GM19468 (cell line): ENCODE measurements at regions not wholly inside any gene's neighbourhood (a gene's known extent, or its start where the extent isn't known, plus 50 kb on each side); places are given as distances from the start of the nearest gene placed in this dataset.

ENCODE experiments used
- ATAC-seq: cut with Tn5 transposase; IDR thresholded peaks from one replicate; pipeline ENCODE4 v1.9.1; 2021; ENCODE audit warnings: mild to moderate bottlenecking, moderate library complexity, moderate number of reproducible peaks; ENCODE audit not compliant: unreplicated experiment; ENCODE audit errors: extremely low read depth

DNA sequence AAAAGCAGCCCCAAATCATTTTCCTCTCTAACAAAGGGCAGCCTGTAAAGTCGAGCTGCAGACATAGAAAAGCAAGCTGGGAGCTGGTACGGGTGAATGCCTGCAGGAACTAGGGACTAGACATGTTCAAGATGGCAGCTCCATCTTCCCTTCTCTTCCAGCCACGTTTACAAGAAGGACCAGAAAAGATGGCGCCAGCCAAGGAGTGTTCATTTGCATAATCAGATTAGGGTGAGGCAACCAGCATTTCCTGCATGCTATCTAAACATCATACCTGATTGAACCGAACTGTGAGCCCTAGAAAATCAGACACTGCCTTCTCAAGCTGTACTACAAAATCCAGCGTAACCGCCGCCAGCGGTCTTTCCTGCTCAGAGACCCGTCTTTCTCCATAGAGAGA is 896.8 kb downstream of the CDH11 start:
- ATAC-seq: no peak

DNA sequence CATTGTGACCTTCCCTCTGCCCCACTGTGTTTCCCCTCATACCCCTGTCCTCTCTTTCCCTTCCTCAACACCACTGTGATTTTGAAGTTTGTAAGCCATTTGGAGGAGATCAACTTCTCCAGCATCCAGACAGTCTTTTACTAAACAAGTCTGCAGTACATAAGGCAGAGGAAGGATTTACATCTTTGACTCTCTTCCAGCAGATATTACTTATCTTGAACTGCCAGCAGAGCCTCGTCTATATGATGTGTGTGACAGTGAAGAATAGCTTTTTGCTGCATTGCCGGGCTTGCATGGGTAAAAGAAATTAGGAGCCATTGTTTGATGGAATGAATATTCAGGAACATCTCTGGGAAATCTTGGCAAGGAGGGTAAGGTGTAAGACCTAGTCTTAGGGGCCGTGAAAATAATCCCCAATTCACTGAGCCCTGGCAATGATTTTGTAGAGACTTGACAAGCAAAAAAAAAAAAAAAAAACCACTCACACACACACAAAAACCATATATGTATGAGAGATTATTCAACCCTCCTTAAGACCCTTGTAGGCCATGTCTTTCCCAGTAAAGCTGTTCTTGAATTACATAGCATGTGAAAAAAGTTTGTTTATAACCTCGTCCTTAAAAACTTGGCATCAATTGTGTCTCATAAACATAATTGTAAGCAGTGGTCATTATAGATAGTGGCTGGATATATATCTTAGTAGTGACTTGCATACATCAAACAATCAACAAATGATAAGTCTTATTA is 903.9 kb downstream of the CDH11 start:
- ATAC-seq: no peak

DNA sequence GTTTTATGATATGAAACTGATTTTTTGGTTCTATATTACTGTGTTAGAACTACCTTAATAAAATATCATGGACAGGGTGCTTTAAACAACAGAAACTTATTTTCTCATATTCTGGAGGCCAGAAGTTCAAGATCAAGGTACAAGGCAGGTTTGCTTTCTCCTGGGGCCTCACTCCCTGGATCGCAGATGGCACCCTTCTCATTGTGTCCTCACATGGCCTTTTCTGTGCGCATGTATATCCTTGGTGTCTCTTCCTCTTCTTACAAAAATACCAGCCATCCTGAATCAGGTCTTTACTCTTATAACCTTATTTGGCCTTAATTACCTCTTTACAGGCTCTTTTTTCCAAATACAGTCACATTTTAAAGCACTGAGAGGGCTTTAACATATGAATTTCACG is 906.1 kb downstream of the CDH11 start:
- no peak for ATAC-seq

DNA sequence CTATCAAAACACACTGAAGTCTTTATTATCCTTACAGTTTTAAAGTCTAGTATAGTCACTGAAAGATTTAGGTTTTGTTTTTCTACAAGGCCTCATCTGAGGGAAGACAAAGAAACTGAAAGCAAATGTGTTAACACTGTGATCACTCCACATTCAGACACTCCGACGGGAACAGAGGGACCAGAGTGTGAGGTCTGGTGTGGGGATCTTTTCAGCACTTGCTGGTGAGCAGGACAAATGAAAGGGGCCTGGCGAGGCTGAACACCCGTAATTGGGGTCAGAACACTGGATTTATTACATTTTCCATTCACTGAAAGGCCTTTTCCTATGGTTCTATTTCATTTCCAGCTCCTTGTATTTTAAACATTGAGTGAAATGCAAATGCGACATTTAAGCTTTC is 910.5 kb downstream of the CDH11 start:
- no peak for ATAC-seq

DNA sequence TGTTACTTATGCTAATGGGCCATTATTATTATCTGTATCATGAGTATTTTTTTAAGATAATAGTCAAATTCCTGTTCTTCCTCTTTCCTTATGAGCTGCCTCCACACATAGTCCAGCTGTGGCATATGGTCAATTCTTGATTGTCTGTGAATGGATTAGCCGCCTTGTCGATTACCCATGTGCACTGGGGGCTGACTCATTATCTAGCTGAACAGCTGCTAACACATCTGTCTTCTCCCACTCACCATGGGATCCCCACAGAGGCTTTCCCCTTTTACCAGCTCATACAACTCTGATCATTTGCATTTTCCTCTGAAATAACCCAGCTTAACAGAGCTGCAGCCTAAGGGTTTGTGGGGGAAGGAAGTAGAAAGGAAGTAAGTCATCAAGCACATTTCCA is 915.0 kb downstream of the CDH11 start:
- no peak for ATAC-seq

DNA sequence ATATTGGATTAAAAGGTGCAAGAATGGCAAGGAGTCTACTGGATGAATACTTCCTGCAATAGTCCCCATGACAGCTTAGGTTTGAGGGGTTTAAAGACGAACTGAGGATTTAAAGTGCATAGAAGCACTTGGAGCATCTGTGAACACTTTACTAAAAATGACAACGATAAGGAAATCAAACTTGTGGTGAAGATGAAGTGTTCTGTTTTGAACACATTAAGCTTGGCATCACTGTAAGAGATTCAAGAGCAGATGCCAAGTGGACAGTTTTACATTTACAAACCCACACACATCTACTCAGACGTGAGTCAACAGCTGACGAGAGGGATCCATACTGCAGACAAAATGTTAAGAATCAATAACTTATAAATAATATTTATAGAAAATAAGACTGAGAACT is 918.7 kb downstream of the CDH11 start:
- no peak for ATAC-seq

DNA sequence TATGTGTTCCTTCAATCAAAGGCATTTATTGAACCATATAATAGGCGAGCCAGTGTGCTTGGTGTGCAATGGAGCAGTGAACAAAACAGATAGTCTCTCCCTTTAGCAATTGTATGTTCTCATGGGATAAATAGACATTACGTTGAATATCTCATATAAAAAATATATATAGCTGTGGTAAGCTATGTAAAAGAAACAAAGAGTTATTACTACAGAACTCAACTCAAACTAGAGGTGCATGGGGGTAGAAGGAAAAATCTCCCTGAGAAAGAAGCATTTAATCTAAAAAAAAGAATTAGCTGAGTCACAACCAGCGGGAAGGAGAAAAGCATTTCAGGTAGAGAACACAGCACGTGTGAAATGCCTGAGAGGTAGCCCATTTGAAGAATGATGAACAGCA is 919.3 kb downstream of the CDH11 start:
- no peak for ATAC-seq

DNA sequence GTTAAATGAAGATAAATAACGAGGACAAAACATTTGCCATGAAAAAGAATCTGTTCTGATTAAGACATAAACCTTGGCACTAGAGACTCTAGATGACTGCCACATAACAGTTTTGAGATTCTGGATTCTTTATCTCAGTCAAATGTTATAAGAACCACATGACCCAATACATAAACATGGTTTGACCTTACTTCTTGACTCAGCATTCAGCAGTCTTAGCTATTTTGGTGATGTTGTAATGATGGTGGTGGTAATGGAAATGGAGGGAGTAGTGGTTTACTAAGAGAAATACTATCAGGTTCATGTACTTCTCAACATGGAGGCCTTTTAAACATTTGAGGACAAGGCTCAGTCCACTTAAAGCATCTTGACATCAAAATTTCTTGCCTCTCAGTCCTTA is 925.4 kb downstream of the CDH11 start:
- ATAC-seq: no peak

DNA sequence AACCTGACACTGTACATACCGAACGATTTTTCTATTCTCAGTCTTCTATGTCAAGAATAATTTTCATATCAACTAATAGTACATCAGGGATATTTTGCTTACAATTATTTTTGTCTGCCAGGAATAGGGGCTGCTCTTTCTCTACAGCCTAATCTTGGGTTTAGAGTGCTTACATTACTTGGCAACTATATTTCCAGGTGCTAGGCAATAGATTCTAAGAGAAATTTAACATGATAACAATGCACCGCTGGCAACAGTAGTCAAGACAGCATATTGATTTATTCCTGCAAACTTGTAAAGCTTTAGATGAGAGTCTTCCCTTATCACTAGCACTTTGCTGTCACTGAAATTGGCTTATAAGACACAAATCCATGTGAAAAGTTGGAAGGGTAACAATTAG is 935.9 kb downstream of the CDH11 start:
- no peak for ATAC-seq

DNA sequence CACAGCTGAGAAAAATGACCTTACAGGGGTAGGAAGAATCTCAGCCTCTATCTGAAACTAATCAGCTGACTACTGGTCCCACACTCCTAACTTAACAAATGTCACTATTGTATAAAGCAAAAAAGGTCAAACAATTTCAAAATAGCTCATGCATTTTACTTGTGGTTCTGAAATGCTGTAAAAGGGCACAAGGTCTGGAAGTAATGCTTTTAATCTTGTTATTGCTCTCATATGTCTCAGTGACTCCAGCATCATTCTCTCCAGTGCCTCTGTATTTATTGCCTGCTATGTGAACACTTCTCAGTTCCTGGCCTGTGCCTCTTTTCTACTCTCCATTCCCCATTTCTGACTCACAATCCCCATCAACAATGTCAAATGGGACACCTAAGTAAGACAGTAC is 937.7 kb downstream of the CDH11 start:
- no peak for ATAC-seq

DNA sequence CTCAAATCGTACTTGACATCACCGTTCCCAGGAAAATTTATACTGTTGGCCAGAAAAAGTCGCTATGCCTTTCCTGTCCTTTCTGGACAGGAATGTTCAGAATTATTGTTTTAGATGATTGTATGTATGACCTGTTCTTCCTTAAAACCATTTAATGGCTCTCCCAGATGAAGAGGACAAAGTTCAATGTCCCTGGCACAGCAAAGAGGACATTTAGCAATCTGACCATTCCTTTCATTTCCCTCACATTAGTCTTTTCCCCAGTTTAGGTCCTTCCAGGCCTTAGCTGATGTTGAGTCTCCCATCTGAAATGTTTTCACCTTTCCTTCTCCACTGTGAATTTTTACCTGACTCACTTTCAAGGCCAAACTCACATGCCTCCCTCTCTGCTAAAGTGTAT is 938.9 kb downstream of the CDH11 start:
- no peak for ATAC-seq

DNA sequence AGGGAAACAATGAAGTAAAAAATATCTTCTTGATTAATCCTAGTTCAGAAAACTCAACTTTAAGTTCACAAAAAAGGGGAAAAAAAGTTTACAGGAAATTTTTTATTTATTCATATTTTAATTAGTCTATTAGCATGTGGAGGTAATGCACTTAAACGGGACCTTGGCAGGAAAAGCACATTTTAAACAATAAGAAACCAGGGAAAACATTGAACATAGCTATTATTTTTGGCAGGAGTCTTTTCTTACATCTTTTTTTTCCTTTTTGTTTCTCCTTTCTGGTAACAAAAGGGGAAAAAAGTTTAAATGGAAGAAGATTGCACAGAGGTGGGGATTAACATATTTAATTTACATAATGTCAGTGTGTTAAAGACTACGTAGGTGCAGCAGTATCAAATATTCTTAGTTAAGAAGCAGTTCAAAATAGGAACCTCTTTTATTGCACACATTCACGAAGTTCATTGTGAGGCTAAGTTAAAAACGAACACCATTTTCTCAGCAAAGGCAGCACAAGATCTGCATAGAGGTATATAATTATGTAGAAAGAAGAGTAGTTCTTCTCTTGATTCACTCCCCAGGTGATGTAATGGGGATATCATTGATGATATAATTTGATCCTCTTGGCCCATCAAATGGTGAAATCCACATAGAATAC is 940.5 kb downstream of the CDH11 start:
- ATAC-seq: no peak

DNA sequence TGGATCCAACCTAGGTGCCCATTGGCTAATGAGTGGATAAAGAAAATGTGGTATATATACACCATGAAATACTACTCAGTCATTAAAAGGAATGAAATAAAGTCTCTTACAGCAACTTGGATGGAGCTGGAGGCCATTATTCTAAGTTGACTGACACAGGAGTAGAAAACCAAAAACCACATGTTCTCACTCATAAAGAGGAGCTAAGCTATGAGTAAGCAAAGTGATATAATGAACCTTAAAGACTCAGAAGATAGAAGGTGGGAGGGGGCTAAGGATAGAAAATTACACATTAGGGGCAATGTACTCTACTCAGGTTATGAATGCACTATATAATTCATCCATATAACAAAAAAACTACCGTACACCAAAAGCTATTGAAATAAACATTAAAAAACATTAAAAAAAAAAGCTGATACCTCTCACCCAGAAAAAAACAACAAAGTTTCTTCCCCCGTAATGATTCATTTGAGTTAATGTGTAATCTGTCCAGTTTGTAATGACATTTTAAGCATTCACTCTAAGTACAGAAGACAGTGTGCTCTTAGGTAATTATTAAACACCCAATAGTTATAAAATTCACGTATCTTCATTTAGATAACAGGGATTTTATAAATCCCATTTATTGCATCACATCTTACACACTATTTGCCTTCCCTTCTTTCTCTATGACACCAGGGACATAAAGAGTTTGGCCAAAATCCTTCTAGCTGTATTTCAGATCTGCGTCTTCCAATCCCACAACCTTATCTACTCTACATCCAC is 941.5 kb downstream of the CDH11 start:
- no peak for ATAC-seq

DNA sequence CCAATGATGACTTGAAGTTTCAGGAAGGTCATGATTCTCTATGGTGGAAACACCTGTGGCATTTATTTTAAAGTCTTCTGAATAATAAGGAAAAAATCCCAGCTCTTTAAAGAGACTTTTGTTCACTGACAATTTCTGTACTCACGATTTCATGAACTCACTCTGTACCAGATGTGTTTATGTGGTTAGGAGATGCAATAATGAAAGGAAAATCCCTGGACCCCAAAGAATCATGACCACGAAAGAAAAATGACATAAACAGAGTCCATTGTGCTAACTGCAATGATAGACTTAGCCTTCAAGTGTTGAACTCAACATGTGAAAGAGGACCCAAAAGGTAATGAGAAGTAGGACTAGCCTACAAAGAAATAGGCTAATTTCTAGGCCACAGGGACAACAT is 947.5 kb downstream of the CDH11 start:
- ATAC-seq: no peak

DNA sequence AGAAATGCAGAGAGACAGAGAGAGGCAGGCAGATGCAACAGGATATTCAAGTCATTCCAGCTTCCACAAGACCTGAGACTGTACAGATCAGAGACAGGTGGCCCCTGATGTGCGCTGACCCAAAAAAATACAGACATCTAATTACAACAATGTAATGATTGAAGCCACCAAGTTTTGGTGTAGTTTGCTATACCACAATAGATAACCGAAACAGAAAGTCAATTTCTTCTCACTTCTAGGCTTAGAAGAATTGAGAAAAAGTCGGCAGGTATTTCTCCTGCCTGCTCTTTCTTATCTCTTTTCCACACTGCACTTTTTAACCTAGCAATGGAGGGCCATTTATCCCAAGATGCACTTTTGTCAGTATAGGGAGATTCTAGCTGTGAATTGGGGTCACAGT is 949.2 kb downstream of the CDH11 start:
- ATAC-seq: no peak

DNA sequence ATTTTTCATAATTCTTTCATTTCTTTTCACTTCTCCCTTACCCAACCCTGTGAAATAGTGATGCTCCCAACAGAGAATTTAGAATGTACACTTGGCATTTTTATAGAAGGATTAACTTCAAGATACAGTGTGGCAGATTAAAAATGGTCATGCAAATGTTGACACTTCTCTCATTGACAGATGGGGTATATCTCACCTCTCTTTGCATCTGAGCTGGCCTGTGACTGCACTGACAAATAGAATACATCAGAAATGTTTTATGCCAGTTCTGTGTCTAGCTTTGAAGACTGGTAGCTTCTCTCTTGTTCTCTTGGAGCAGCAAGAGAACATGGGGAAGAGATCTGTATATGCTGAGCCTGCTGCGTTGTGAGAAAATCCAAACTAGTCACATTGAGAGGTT is 949.6 kb downstream of the CDH11 start:
- ATAC-seq: no peak

DNA sequence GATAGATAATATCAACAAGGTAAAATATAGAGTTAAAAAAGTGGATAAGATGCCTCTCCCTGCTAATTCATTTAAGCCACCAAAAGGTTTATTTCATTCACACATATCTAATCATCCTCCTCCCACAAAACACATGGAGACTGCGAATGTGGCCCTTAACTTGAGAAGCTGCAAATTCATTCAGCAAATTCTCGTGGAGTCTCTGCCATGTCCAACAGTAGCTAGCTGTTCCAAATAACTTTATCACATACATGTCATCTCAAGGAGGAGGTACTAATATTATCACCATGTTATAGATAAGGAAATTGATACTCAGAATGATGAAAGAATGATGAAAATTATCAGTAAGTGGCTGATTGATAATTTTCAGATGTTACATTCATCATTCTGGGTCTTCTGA is 950.2 kb downstream of the CDH11 start:
- ATAC-seq: no peak

DNA sequence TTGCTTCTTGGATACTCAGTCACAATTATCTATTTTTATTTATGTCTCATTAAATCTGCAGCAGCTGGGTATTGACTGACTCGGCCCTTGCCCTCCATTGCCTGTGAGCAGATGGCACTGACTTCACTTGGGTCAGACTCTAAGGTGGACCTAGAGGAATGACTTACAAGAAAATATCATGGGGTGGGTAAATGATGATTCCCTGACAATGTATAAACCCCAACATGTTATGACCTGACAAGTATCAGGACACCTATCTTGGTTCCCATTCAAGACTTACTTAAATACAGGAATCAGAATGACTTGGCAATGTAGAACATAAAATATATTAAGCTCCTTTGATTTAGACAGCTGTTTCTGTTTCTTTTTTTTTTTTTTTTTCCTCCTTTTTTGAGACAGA is 953.5 kb downstream of the CDH11 start:
- ATAC-seq: no peak

DNA sequence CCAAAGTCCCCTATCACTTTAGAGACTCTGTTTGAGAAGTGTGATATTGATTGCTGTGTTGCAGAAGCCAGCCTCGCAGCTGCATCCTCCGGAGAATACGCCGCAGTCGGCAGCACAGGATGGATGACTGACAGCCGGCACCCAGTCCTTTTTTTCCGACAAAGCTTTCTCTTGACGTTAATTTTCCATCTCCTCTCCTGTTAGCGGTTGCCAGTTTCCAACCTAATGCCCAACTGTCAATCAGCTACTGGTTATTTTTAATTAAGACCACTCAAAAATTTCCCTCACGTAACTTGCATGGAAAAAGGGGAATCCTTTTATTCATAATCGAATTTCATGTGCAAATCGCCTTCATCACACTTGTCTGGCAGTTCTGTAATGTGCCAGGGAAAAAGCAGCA is 953.9 kb downstream of the CDH11 start:
- ATAC-seq: no peak

DNA sequence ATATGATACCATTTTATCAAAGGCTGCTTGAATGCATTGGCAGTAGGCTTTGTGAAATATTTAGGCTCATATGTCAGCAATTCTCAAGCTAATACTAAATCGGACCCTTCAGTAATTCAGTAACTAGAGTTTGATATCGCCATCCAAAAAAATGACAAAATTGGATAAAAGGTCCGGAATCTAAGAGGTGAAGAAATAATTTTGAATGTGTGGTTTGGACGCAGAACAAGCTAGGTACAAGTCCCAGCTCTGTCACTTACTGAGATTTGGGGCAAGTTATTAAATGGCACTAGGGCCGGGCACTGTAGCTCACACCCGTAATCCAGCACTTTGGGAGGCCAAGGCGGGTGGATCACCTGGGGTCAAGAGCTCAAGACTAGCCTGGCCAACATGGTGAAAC is 956.5 kb downstream of the CDH11 start:
- ATAC-seq: no peak

DNA sequence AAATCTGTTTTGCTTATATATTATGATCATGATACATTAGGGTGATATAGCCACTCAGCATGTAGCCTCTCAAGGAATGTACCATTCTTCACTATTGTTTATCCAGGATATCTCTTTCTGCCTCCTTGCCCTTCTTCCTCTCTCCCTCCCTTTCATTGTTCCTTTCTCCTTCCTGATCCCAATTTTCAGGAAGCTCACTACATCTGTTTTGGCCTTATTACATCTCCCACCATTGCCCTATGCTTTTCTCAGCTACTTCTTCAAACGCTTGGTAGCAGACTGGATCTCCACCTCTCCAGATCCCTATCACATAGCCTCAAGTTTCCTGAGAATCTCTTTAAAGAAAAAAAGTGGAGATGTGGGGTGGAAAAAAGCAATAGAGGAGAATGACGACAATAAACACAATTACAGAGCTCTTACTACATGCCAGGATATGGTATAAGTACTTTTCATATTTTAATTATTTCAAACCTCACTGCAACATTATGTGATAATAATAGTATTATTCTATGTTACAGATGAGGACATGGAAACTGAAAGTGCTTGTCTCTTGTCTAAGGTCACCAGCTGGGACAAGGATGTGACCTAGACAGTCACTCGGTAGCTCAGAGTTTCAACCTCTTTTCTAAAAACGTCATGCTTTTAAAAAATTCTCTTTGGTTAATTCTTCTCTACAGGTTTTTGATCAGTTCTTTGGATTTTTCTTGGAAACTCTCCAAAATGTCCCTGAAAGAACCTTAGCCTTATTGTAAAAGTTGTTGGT is 959.1 kb downstream of the CDH11 start:
- no peak for ATAC-seq
